K562 (cell line): ENCODE measurements at regions not wholly inside any gene's neighbourhood (a gene's known extent, or its start where the extent isn't known, plus 50 kb on each side); places are given as distances from the start of the nearest gene placed in this dataset.
"Not testable (repeated sequence)": the region's sequence is repeated elsewhere in the genome, so short reads cannot be mapped to it uniquely, and the experiment has no call there.

Source experiments
- ATAC-seq: fragments of 200-7000 bp; cut with Tn5 transposase; 3 replicates; pipeline ENCODE4 v1.9.1; 2020; ENCODE audit warnings: moderate library complexity
- BruUV-seq: library from RNA; stranded (reverse); fragments of 400-500 nt; replicated peaks from 2 replicates; lab custom pipeline; 2021; lab: Mats Ljungman, UMichigan
- CTCF ChIA-PET: fragments of 300-600 bp; formaldehyde crosslinking; extraction: SDS; loops from one replicate; lab custom pipeline; 2021; ENCODE audit warnings: low intra/inter-chr PET ratio; lab: Yijun Ruan, JAX
- POLR2A ChIA-PET: fragments of 300-600, 350-650 bp; sonication (Branson Sonifier 250); formaldehyde crosslinking; extraction: SDS; loops from one replicate; lab custom pipeline; 2021; ENCODE audit warnings: antibody characterized with exemption, inconsistent platforms; lab: Yijun Ruan, JAX
- DNase-seq, 4 experiments: peaks; one replicate each; pipeline versions ENCODE4 v3.0.0 to v3.0.0-alpha.2; 2011 to 2018; ENCODE audit warnings: low spot score in 3 of 4, mixed read lengths in 3 of 4; ENCODE audit errors: extremely low read depth in 1 of 4
- FAIRE-seq: peaks from 2 replicates; lab custom pipeline; 2011; peaks lifted over from hg19 to GRCh38; lab: Jason Lieb, UNC
- H2AFZ ChIP-seq: 2 replicates; pipeline ENCODE4 v1.6.0; 2011; ENCODE audit warnings: low read depth, low read length, control low read depth, inconsistent platforms
- H3K27ac ChIP-seq: fragments of 200-600 bp; 3 replicates; pipeline ENCODE4 v1.8.0; 2011; ENCODE audit warnings: low read depth, mild to moderate bottlenecking, control low read depth, inconsistent platforms, low read length, moderate library complexity, mixed read lengths; ENCODE audit errors: extremely low read depth
- H3K27me3 ChIP-seq, 2 experiments: fragments of 300-600 bp in 1 of 2; 2 replicates in 1 of 2; 3 replicates in 1 of 2; pipeline versions ENCODE4 v1.6.0 to v1.8.0; 2011; ENCODE audit warnings: inconsistent platforms in 2 of 2, low read length in 2 of 2, mild to moderate bottlenecking in 1 of 2, mixed read lengths in 1 of 2, moderate library complexity in 1 of 2; ENCODE audit not compliant: control insufficient read depth in 2 of 2, insufficient read depth in 2 of 2
- H3K36me3 ChIP-seq: fragments of 300-600 bp; 3 replicates; pipeline ENCODE4 v1.8.0; 2011; ENCODE audit warnings: mild to moderate bottlenecking, low read length, inconsistent platforms; ENCODE audit not compliant: control insufficient read depth, insufficient read depth
- H3K4me1 ChIP-seq, 2 experiments: fragments of 200-600 bp in 1 of 2; replicated peaks in 1 of 2; 2 replicates in 1 of 2; 3 replicates in 1 of 2; pipeline versions ENCODE4 v1.5.1 to v1.8.0; 2011; ENCODE audit warnings: inconsistent platforms in 2 of 2, low read length in 2 of 2, mild to moderate bottlenecking in 1 of 2, mixed read lengths in 1 of 2, moderate library complexity in 1 of 2; ENCODE audit not compliant: control insufficient read depth in 2 of 2, insufficient read depth in 2 of 2
- H3K4me2 ChIP-seq: 2 replicates; pipeline ENCODE4 v1.6.1; 2011; ENCODE audit warnings: low read length, control low read depth, inconsistent platforms, mixed read lengths; ENCODE audit not compliant: insufficient read depth
- H3K4me3 ChIP-seq: fragments of 200-600 bp; sonication (generic), shearing (Covaris generic); 2 replicates; pipeline ENCODE4 v1.5.1; 2016; ENCODE audit warnings: control low read depth, inconsistent platforms
- H3K79me2 ChIP-seq: fragments of 200-600 bp; 3 replicates; pipeline ENCODE4 v1.8.0; 2011; ENCODE audit warnings: low read length, inconsistent platforms; ENCODE audit not compliant: control insufficient read depth, insufficient read depth
- H3K9ac ChIP-seq, 2 experiments: 2 replicates each; pipeline versions ENCODE4 v1.6.0 to v1.6.1; 2011; ENCODE audit warnings: low read depth in 2 of 2, low read length in 2 of 2, control low read depth in 1 of 2, inconsistent platforms in 1 of 2, mild to moderate bottlenecking in 1 of 2, mixed read lengths in 1 of 2; ENCODE audit not compliant: insufficient read depth in 1 of 2
- H3K9me1 ChIP-seq: one replicate; pipeline ENCODE4 v1.6.0; 2011; ENCODE audit warnings: inconsistent platforms, mild to moderate bottlenecking, low read length, moderate library complexity; ENCODE audit not compliant: control insufficient read depth, insufficient read depth
- H3K9me3 ChIP-seq: replicated peaks from 2 replicates; pipeline ENCODE4 v1.5.1; 2011; ENCODE audit warnings: low read depth, low read length, inconsistent platforms; ENCODE audit not compliant: control insufficient read depth, insufficient read depth
- H4K20me1 ChIP-seq: replicated peaks from 2 replicates; pipeline ENCODE4 v1.6.1; 2011; ENCODE audit warnings: low read length, inconsistent platforms, mixed read lengths; ENCODE audit not compliant: control insufficient read depth, insufficient read depth
- GABPA ChIP-seq: fragments of 200-800 bp; sonication (Bioruptor generic); conservative IDR thresholded peaks from 2 replicates; pipeline ENCODE4 v1.6.1; 2016; ENCODE audit warnings: low read depth, missing genetic modification characterization, missing compliant biosample characterization
- TFAM ChIP-seq: fragments of 250-450 bp; sonication (Bioruptor Pico); conservative IDR thresholded peaks from 2 replicates; pipeline ENCODE4 v1.5.0; 2021; ENCODE audit warnings: mild to moderate bottlenecking, moderate library complexity
- WGBS: fragments of 100-300 bp; shearing (Covaris generic); methylation state at CpG from one replicate; pipeline ENCODE4 v1.1.6; 2016; ENCODE audit warnings: low coverage, mixed read lengths; ENCODE audit not compliant: insufficient coverage; ENCODE audit errors: missing lambda C conversion rate; 5-methylcytosine and 5-hydroxymethylcytosine counted together
- in situ Hi-C: fragments of 300-500 bp; cut with MboI; formaldehyde crosslinking; loops from 4 replicates; pipeline ENCODE4 v1.15.0; 2018; ENCODE audit warnings: inconsistent platforms, mixed read lengths
- intact Hi-C: fragments of 100-400 bp; cut with micrococcal nuclease; formaldehyde crosslinking; loops from 2 replicates; pipeline ENCODE4 v1.14.2; 2022
- TF ChIP-seq, protein P1 (sequence below): sonication (generic); formaldehyde crosslinking; IDR thresholded peaks from 2 replicates; pipeline ENCODE4 v1.8.0; 2023; ENCODE audit warnings: missing genetic modification reagents, mild to moderate bottlenecking, borderline replicate concordance

DNA sequence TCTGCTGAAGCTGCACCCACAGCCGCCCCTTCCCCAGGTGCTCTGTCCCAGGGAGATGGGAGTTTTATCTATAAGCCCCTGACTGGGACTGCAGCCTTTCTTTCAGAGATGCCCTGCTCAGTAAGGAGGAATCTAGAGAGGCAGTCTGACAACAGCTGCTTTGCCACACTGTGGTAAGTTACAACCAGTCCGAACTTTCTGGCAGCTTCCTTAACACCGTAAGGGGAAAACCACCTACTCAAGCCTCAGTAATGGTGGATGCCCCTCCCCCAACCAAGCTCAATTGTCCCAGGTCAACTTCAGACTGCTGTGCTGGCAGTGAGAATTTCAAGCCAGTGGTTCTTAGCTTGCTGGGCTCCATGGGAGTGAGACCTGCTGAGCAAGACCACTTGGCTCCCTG is 129.7 kb downstream of the DUSP6 start:
- DNase-seq, H4K20me1 ChIP-seq, H3K9me3 ChIP-seq, H3K4me2 ChIP-seq, BruUV-seq, H3K9ac ChIP-seq, in situ Hi-C loops, H3K4me1 ChIP-seq, intact Hi-C loops, H3K36me3 ChIP-seq, H3K27ac ChIP-seq, H2AFZ ChIP-seq, H3K9me1 ChIP-seq, FAIRE-seq, CTCF ChIA-PET, H3K4me3 ChIP-seq, ATAC-seq, H3K27me3 ChIP-seq, H3K79me2 ChIP-seq: not testable (repeated sequence)
- 3% methylated on average over 3 of the region's 3 CpGs for WGBS
- POLR2A ChIA-PET: interaction anchor here (1.0 to 1.1 kb wide), 3 partner anchors 10 to 16 kb away, joined by 3 read pairs; no protein-coding TSS in a partner anchor

DNA sequence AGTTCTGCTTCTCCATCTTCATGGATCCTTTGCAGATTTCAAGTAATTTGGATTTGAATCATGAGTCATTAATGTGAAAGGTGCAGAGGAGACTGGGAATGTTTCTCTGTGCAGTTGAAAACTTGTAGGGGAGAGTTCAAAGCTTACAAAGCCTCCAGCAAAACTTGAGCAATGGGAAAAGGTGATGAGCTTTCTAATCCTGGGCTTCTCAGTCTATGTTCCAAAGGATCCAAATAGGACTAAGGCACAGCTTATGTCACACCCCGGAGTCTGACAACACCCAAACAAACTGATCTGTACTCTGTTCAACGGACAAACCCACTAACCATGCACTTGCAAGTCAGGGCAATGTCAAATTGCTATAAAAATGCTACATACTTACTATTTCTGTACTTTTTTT is 134.8 kb downstream of the DUSP6 start:
- BruUV-seq: no TSS peak
- Histone ChIP-seq H3K27ac (no peak overlapping the region), H3K79me2 (no peaks in the 10 kb centered on the region), H3K9me1 (no peaks in the 10 kb centered on the region)
- TF ChIP-seq, protein P1, sequence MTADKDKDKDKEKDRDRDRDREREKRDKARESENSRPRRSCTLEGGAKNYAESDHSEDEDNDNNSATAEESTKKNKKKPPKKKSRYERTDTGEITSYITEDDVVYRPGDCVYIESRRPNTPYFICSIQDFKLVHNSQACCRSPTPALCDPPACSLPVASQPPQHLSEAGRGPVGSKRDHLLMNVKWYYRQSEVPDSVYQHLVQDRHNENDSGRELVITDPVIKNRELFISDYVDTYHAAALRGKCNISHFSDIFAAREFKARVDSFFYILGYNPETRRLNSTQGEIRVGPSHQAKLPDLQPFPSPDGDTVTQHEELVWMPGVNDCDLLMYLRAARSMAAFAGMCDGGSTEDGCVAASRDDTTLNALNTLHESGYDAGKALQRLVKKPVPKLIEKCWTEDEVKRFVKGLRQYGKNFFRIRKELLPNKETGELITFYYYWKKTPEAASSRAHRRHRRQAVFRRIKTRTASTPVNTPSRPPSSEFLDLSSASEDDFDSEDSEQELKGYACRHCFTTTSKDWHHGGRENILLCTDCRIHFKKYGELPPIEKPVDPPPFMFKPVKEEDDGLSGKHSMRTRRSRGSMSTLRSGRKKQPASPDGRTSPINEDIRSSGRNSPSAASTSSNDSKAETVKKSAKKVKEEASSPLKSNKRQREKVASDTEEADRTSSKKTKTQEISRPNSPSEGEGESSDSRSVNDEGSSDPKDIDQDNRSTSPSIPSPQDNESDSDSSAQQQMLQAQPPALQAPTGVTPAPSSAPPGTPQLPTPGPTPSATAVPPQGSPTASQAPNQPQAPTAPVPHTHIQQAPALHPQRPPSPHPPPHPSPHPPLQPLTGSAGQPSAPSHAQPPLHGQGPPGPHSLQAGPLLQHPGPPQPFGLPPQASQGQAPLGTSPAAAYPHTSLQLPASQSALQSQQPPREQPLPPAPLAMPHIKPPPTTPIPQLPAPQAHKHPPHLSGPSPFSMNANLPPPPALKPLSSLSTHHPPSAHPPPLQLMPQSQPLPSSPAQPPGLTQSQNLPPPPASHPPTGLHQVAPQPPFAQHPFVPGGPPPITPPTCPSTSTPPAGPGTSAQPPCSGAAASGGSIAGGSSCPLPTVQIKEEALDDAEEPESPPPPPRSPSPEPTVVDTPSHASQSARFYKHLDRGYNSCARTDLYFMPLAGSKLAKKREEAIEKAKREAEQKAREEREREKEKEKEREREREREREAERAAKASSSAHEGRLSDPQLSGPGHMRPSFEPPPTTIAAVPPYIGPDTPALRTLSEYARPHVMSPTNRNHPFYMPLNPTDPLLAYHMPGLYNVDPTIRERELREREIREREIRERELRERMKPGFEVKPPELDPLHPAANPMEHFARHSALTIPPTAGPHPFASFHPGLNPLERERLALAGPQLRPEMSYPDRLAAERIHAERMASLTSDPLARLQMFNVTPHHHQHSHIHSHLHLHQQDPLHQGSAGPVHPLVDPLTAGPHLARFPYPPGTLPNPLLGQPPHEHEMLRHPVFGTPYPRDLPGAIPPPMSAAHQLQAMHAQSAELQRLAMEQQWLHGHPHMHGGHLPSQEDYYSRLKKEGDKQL (CRISPR knock-in tag): no peak
- TF ChIP-seq TFAM (no peak), GABPA (tag) (0 out of 2 replicates have a peak, but pooled peaks have one; percentile 11)
- TF ChIP-seq, all 486 proteins: peak for 1
- POLR2A ChIA-PET: interaction anchor here (1.0 kb wide), 1 partner anchor 37 kb away, joined by 3 read pairs; no protein-coding TSS in a partner anchor
- Histone ChIP-seq H3K9me3 (no peaks in the 10 kb centered on the region), H3K4me1 (no peaks in the 10 kb centered on the region; a peak in 1 of 5 replicates), H3K4me2 (no peak overlapping the region), H3K36me3 (no peaks in the 10 kb centered on the region), H3K9ac (no peak overlapping the region), H3K4me3 (no peak overlapping the region), H4K20me1 (no peaks in the 10 kb centered on the region), H3K27me3 (no peaks in the 10 kb centered on the region), H2AFZ (no peak overlapping the region)
- FAIRE-seq: no peak
- in situ Hi-C loops: no loop called here
- WGBS: 0% methylated on average over 2 of the region's 2 CpGs
- intact Hi-C loops: no loop called here
- CTCF ChIA-PET: no interaction called here
- no peak for DNase-seq
- ATAC-seq: no peak
